Thyroid gland (tissue), 4 donors: ENCODE measurements at regions not wholly inside any gene's neighbourhood (a gene's known extent, or its start where the extent isn't known, plus 50 kb on each side); places are given as distances from the start of the nearest gene placed in this dataset.

Experiments used
- CTCF ChIP-seq, 6 experiments: fragments of 200-600 bp in 3 of 6; fragments of 450-650 bp in 3 of 6; sonication (generic) in 3 of 6; IDR thresholded peaks; one replicate each; pipeline ENCODE4 v1.5.1; 2016 to 2019; ENCODE audit warnings: antibody characterized with exemption in 6 of 6, mild to moderate bottlenecking in 2 of 6, inconsistent platforms in 1 of 6, moderate library complexity in 1 of 6
- POLR2A ChIP-seq, 2 donors: fragments of 450-650 bp; IDR thresholded peaks; one replicate each; pipeline ENCODE4 v1.6.1; 2017; ENCODE audit warnings: antibody characterized with exemption in 2 of 2, mild to moderate bottlenecking in 2 of 2, moderate library complexity in 1 of 2

GRCh38 chr5:33037076-33037475 is 326.0 kb downstream of the NPR3 start:
- TF ChIP-seq CTCF (IDR thresholded peaks at IDR 0.05) = no peak
- no peak for TF ChIP-seq POLR2A (IDR thresholded peaks at IDR 0.05)
